ENCODE measurements at regions not wholly inside any gene's neighbourhood (a gene's known extent, or its start where the extent isn't known, plus 50 kb on each side); places are given as distances from the start of the nearest gene placed in this dataset.

- TF ChIP-seq POLR2AphosphoS5 (IDR thresholded peaks at IDR 0.05), result no peak
- no peak for TF ChIP-seq CTCF (IDR thresholded peaks at IDR 0.05 in 8 of 11, conservative IDR thresholded peaks at IDR 0.05 in 3 of 11)
Measured at GRCh38 chr21:18495523-18495922, 91.9 kb upstream of the TMPRSS15 start.
